NCI-H748 (cell line): ENCODE measurements at regions not wholly inside any gene's neighbourhood (a gene's known extent, or its start where the extent isn't known, plus 50 kb on each side); places are given as distances from the start of the nearest gene placed in this dataset.

Source experiments
- DNase-seq: peaks from one replicate; lab custom pipeline; 2025; ENCODE audit not compliant: unreplicated experiment; lab: John Stamatoyannopoulos, UW

DNA sequence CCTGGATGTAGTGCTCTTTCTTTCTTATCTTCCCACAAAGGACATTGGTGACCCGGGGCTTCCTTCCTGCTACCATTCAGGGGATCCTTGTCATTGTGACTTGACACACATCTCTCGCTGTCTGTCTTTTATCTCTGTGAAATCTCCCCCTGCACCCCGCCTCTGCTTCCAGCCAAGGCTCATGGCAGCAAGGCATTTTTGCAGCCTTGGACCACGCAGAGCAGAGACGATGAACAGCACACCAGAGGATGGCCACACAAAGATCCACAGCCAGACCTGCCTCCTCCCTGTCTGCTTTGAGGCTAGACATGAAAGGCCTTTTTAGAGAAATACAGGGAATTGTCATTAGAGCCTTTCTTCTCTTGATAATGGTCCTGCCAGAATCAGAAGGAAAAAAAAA is 549.1 kb downstream of the CDK5RAP2 start:
- no peak for DNase-seq

DNA sequence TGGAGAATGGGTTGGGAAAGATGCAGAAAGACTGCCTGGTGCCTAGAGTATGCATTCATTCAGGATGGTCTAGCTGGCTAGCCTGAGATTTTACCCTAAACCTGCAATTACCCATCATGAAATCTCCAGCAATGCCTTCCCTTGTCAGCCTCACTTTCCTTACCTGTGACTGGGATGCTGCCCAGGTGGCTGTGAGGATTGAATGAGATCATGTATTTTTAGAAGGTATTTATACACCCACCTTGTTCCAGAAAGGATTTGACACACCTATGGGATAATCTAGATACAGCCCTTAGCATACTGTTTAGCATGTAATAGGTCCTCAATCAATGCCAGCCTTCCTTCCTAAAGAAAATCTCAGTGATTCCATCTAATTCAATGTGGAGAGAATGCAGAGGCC is 561.4 kb downstream of the CDK5RAP2 start:
- DNase-seq = no peak

GRCh38 chr9:120018037-120018436 is 561.9 kb downstream of the CDK5RAP2 start:
- no peak for DNase-seq

- no peak for DNase-seq
Observed at GRCh38 chr9:120016231-120016630, 563.7 kb downstream of the CDK5RAP2 start.

DNA sequence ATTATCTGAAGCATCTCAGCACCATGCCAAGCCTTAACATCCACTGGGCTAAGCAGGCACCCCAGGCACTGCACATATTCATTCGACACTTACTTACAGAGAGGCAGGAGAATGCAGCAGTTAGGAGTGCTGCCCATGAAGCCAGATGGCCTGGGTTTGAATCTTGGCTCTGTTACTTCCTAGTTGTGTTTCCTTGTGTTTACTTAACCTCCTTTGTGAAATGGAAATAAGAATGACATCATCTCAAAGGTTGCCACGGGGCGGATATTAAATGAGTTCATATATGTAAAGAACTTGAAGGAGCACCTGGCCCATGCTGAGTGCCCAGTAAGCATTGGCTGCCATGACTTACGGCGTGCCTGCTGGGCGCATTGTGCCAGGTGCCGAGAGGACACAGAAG is 565.2 kb downstream of the CDK5RAP2 start:
- no peak for DNase-seq

- no peak for DNase-seq
Observed at GRCh38 chr9:120009856-120010255, 570.1 kb downstream of the CDK5RAP2 start.

DNA sequence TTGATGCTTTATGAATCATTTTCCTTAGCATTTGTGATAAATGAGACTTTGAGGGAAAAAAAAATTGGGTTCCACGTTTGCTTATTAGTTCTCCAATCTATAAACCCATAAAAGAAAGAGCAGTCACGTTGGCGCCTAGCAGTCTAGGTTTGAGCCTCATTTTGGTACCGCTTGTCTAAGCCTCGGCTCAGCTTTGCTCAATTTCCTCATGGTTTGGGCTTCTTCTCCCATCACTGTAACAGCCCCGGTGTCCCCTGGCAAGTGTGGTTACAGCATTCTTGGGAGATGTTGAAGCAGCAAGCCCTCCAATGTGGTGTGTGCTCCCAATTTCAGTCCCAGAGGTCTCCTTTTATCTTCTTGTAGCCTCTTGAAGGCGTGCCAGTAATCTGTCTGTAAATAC is 578.4 kb downstream of the CDK5RAP2 start:
- no peak for DNase-seq

DNA sequence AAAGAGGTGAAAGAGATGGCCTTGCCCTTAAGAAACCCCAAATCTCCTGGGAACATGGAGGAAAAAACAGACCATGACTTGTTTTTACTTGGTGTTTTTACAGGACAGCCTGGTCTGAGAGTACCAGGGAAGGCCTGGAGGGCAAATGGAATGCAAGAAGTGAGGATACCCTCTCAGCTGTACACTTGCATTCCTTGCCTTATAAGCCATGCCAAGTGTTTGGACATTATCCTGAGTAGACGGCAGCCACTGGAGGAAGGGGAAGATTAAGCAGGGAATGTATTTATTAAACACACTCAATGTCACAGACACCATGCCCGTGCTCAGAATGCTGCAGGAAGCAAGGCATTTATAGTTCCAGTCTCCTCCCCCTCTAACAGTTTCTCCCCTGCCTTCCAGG is 581.4 kb downstream of the CDK5RAP2 start:
- DNase-seq = no peak

GRCh38 chr9:119991797-119992196 is 588.2 kb downstream of the CDK5RAP2 start:
- no peak for DNase-seq

GRCh38 chr9:119986713-119987112 is 593.3 kb downstream of the CDK5RAP2 start:
- no peak for DNase-seq

- peak; percentile 26 for DNase-seq
Observed at GRCh38 chr9:119986205-119986604, 593.8 kb downstream of the CDK5RAP2 start.

GRCh38 chr9:119974026-119974425 is 604.8 kb upstream of the BRINP1 start:
- no peak for DNase-seq

GRCh38 chr9:119968836-119969707 is 599.8 kb upstream of the BRINP1 start:
- DNase-seq = peak; percentile 84

- DNase-seq = peak; percentile 13
Observed at GRCh38 chr9:119967867-119968535, 598.8 kb upstream of the BRINP1 start.

GRCh38 chr9:119963798-119964372 is 594.6 kb upstream of the BRINP1 start:
- DNase-seq = peak; percentile 35

DNA sequence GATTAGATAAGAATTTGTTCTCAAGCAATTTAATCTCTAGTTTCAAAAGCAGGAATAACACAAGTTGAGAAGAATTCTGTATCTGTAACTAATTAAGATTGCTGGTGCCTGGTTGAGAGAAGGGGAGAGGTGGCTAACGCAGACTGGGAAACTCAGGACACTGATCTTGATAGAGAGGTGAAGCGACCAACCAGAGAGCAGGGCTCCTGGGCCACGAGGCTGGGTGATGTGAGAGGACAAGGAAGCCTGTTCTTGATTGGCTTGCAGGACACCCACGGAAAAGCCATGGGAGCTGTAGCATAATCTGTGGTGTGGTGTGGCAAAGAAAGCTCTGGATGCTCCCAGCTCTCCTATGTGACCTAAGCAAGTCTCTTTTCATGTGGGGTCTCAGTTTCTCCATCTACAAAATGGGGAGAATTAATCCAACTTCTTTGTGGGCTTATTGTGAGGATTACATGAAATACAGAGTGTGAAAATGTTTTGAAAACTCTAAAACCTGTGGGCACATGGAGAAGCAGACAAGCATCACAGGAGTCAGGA is 594.1 kb upstream of the BRINP1 start:
- DNase-seq = no peak

GRCh38 chr9:119961774-119962424 is 592.7 kb upstream of the BRINP1 start:
- DNase-seq = peak; percentile 55

DNA sequence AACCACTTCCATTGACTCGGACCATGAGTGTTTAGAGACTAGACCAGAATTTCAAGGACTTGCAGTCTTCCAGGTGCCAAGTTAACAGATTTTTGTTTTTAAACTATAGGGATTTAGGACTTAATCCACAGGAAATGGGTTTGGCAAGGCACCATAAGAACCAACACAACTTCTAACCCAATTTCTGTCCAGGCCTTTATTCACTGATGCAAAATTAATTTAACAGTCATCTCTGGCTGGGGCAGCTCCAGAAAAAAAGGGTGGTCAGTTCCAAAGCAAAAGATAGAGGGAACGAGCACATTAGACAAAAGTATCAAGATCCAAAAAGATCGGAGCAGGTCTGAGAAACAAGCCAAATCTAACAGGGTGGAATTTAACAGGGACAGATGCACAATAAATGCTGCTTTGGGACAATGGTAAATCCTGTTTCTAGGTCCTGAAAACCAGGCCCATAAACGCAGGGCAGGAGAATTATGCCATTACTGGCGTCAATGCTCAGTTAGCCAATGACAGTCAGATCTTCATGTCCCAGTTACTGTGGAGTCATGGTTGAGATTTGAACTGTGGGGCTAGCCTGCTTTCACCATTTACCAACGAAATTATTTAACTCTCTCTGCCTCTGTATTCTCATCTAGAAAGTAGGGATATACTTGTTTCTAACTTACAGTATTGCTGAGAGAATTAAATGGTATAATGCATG is 590.8 kb upstream of the BRINP1 start:
- no peak for DNase-seq

- no peak for DNase-seq
Observed at GRCh38 chr9:119956111-119956510, 586.9 kb upstream of the BRINP1 start.

DNA sequence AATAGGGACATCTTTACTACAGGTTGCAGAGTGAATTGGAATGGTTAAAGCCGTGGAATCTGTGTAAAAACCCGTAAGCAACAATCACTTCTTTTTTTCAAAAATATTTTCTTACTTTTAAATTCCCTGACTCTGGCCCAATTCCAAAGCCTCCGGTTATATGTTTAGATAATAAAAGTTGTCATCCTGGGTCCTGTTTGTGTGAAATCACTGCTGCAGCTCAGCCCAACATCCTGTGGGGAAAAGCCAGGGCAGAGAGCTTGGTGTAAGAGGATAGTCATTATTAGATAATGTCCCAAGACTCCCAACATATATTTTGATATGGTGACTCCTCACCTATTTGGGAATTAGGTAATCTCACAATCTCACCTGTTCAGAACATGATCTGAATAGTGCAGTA is 586.0 kb upstream of the BRINP1 start:
- no peak for DNase-seq

DNA sequence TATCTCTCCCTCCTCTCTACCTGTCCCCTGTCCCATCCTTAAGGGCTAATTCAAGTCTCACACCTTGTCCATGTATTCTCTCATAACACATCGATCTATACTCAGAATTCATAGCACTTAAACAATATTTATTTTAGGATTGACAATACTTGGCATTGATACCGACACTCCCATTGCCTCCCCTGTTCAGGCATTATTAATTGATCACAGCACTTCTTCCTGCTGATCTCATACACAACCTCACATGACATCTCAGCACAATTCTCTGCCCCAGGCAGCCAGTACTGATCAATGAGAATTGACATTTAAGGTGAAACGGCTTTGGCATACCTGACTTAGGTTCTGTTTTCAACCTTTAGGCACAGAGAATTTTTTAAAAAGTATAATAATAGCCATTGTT is 582.4 kb upstream of the BRINP1 start:
- no peak for DNase-seq
